Brain microvascular endothelial cell (primary cell): ENCODE measurements at regions not wholly inside any gene's neighbourhood (a gene's known extent, or its start where the extent isn't known, plus 50 kb on each side); places are given as distances from the start of the nearest gene placed in this dataset.

Experiments
- DNase-seq: peaks from one replicate; pipeline ENCODE4 v3.0.0-alpha.2; 2020
- H3K27ac ChIP-seq: fragments of 250-450 bp; sonication (Bioruptor Pico); 2 replicates; pipeline ENCODE4 v1.5.1; 2020; ENCODE audit warnings: mild to moderate bottlenecking, moderate library complexity
- H3K27me3 ChIP-seq: fragments of 250-450 bp; sonication (Bioruptor Pico); replicated peaks from 2 replicates; pipeline ENCODE4 v1.5.1; 2020; ENCODE audit warnings: mild to moderate bottlenecking
- H3K36me3 ChIP-seq: fragments of 250-450 bp; sonication (Bioruptor Pico); replicated peaks from 2 replicates; pipeline ENCODE4 v1.5.1; 2020; ENCODE audit warnings: mild to moderate bottlenecking
- H3K4me3 ChIP-seq: 2 replicates; pipeline ENCODE4 v1.5.1; 2011; ENCODE audit warnings: low read depth, mild to moderate bottlenecking, control low read depth, low read length, moderate library complexity
- in situ Hi-C: cut with HindIII; loops from 2 replicates; pipeline ENCODE4 v1.10.0; 2017; ENCODE audit warnings: low sequenced_read_pairs, low pct_ligation_motif_present
- TF ChIP-seq, protein P1 (sequence below): IDR thresholded peaks from 2 replicates; pipeline ENCODE4 v1.5.1; 2011; ENCODE audit warnings: low read depth, mild to moderate bottlenecking, moderate library complexity, low read length, control low read depth, inconsistent platforms; ENCODE audit errors: missing control alignments

DNA sequence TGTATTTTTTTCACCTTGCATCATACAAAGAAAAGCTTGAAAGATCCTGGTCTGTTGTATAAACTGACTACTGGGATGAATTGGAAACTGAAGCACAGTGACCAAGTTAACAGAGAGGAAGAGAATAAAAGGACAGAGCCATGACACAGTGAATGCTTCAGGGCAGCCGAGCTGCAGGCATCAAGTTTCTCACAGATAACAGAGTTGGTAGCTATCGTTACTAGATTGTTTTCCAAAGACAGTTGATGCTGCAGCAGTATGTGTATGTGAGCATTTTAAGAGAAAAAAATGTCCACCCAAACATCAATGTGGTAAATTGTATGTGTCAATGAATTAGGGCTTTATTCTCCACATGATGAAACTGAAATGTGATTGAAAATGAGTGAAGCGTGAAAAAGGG, 1032.7 kb downstream of the ADGRL3 start:
- no peak for DNase-seq
- Histone ChIP-seq H3K4me3 (no peak overlapping the region), H3K27ac (no peak overlapping the region), H3K36me3 (no peaks in the 10 kb centered on the region), H3K27me3 (no peaks in the 10 kb centered on the region)
- in situ Hi-C loops: no loop called here
- TF ChIP-seq, protein P1, sequence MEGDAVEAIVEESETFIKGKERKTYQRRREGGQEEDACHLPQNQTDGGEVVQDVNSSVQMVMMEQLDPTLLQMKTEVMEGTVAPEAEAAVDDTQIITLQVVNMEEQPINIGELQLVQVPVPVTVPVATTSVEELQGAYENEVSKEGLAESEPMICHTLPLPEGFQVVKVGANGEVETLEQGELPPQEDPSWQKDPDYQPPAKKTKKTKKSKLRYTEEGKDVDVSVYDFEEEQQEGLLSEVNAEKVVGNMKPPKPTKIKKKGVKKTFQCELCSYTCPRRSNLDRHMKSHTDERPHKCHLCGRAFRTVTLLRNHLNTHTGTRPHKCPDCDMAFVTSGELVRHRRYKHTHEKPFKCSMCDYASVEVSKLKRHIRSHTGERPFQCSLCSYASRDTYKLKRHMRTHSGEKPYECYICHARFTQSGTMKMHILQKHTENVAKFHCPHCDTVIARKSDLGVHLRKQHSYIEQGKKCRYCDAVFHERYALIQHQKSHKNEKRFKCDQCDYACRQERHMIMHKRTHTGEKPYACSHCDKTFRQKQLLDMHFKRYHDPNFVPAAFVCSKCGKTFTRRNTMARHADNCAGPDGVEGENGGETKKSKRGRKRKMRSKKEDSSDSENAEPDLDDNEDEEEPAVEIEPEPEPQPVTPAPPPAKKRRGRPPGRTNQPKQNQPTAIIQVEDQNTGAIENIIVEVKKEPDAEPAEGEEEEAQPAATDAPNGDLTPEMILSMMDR: no peak

DNA sequence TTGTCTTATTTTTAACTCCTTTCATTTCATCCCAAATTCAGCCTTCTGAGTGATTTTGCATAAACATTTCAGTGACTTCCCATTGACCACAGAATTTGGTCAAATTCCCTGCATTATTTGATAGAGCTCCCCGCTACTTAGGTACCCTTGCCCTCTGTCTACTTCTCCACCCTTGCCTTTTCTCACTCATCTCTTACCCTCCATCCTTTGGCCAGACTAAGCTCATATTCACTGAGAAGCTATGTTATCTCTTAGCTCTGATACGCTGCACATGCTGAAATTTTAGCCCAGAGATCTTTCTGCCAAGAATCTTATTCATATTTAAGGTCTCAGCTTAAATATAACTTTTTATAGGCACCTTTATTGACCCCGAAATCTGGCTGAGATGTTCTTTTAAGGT, 1031.9 kb downstream of the ADGRL3 start:
- H3K36me3 ChIP-seq: no peaks in the 10 kb centered on the region
- no peaks in the 10 kb centered on the region for H3K27me3 ChIP-seq
- no peak for DNase-seq
- H3K27ac ChIP-seq: no peak overlapping the region
- no peak overlapping the region for H3K4me3 ChIP-seq
- in situ Hi-C loops: no loop called here
- TF ChIP-seq, protein P1: no peak

DNA sequence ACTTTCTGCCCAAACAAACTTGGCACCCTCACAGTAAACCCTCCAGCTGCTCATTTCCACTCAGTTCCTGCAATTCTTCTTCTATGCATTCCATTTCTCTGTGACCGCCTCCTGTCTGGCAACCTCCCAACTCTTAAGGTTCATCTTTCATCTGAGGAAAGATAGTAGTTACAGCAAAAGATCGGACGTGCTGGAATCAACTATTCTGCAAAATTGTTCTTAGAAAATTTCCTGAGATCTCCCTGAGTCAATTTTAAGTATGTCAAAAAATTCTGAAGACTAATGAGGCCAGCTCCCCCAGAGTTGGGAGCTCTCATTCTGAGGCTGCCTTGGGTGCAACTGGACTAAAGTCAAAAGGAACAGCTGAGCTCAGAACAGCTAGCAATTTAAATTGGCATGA, 1026.0 kb downstream of the ADGRL3 start:
- in situ Hi-C loops: no loop called here
- H3K36me3 ChIP-seq: no peaks in the 10 kb centered on the region
- no peak overlapping the region for H3K4me3 ChIP-seq
- TF ChIP-seq, protein P1: no peak
- H3K27me3 ChIP-seq: no peaks in the 10 kb centered on the region
- no peak for DNase-seq
- H3K27ac ChIP-seq: no peak overlapping the region

DNA sequence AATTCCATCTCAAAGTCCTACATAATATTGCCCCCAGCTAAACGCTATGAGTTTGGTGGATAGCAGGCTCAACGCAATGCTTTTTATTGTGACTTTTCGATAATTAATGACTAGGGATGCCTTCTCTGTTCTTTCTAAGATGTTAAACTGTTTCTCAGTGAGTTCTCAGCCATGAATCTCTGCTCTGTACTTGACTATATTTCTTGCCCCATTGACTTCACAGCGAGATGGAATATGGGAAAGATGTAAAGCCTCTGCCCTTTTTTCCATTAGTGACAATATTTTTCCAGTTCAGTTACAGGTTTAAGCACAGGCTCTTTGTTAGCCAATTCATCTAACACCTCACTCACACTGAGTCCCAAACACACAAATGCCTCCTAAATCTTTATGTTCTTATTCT, 1022.0 kb downstream of the ADGRL3 start:
- no peaks in the 10 kb centered on the region for H3K36me3 ChIP-seq
- H3K27me3 ChIP-seq: no peaks in the 10 kb centered on the region
- no peak overlapping the region for H3K4me3 ChIP-seq
- in situ Hi-C loops: no loop called here
- TF ChIP-seq, protein P1: no peak
- no peak overlapping the region for H3K27ac ChIP-seq
- DNase-seq: no peak

DNA sequence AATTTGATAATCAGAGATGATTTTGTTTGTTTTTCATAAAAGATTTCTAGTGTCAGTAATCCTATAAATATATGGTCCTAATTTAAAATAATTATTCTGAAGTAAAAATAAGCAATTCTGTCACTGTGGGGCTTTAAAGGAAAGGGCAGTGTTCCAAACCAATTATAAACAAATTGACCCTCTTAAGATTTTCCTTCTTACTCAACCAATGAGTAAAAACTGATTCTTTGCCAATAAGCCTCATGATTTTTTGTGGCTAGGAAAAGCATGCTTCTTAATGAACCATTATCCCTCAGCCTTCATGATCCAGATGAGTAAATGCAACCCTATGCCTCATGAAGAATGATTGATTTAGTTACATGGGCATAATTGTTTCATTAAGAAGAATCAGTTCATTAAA, 1010.4 kb downstream of the ADGRL3 start:
- in situ Hi-C loops: no loop called here
- no peak overlapping the region for H3K27ac ChIP-seq
- no peaks in the 10 kb centered on the region for H3K27me3 ChIP-seq
- TF ChIP-seq, protein P1: no peak
- no peak for DNase-seq
- H3K4me3 ChIP-seq: no peak overlapping the region
- no peaks in the 10 kb centered on the region for H3K36me3 ChIP-seq

DNA sequence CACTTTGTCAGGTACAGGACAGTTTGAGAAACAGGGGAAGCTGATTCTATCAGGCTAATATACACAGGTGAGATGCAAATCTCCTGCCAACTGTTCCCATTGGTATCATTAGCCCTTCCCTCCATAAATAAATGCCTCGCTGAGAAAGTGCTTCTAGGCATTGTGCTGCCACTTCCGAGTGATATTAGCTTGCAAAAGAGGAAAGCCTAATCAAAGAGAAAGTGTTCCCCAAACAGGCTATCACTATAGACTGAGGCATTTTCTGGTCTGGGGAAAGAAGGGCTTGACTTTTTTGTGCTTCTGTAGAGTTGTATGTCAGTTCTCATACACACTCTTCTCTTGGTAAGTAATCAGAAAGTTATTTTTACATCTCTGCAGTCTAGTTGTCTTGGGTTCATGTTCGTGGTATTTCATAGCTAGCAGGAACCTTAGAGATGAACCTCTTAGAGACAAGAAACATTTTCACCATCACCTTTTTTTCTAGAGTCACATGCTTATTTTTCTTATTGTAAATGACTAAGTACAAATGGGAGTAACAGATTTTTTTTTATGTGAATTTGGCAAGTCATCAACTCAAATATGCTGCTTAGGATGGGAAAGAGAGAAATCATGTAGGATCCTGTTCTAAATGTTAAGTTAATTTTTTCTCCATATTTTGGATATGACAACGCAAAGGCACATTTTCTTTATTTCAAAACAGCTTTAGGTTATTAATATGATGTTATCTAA, 1009.8 kb downstream of the ADGRL3 start:
- Histone ChIP-seq H3K36me3 (no peaks in the 10 kb centered on the region), H3K4me3 (no peak overlapping the region), H3K27me3 (no peaks in the 10 kb centered on the region), H3K27ac (no peak overlapping the region)
- in situ Hi-C loops: no loop called here
- no peak for DNase-seq
- TF ChIP-seq, protein P1: no peak
